ENCODE measurements at regions not wholly inside any gene's neighbourhood (a gene's known extent, or its start where the extent isn't known, plus 50 kb on each side); places are given as distances from the start of the nearest gene placed in this dataset.

DNA sequence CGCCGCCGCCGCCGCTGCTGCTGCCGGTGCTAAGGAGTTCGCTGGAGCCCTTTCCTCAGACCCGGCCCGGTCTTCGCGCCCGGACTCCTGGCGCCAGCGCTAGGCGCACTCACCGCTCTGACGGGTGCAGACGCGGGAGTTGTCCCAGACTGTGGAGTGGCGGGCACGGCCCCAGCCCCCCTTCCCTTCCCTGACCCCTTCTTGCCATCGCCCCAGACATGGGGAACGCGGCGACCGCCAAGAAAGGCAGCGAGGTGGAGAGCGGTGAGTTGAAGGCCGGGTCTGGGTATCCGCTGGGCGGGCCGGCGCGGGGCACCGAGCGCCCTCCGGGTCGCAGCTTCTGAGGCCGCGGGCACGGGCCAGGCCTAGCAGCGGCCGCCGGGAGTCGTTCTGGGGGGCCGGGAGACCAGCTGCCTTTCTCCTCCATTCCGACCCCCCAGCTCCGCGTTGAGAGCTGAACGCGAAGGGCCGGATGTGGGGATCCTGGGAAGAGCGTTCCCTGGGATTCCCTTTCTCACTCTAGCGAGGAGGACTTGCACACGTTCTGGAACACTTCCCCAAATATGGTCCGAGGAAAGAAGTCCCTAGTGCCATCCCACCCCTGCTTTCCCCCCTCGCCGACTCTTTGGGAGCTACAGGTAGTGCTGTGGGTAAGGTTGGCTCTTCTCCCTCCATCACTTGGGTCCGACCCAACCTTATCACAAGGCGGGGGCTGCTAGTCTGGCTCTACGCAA lies 65.8 kb upstream of the PRKACB start:
- H3K9ac ChIP-seq (ENCODE audit: insufficient read length, low read depth) = peak overlapping the region; percentile 97
- no peak for TF ChIP-seq YY1 (IDR thresholded peaks at IDR 0.05; ENCODE audit: insufficient read depth, insufficient read length)
- TF ChIP-seq SUZ12 (IDR thresholded peaks at IDR 0.05; ENCODE audit: extremely low read depth, insufficient read depth, insufficient read length) = no peak
- TF ChIP-seq ZNF274 (IDR thresholded peaks at IDR 0.05; ENCODE audit: low read depth, low read length) = no peak
- no peaks in the 10 kb centered on the region for H3K27me3 ChIP-seq (ENCODE audit: insufficient read depth, insufficient read length)
- no peaks in the 10 kb centered on the region; the same call in 1 of the 2 replicates for H3K9me3 ChIP-seq (ENCODE audit: insufficient read depth, low read length)
- DNase-seq (ENCODE audit: low read depth, low spot score) = no peak
- no peaks in the 10 kb centered on the region for H3K4me1 ChIP-seq (ENCODE audit: insufficient read depth, insufficient read length)
- peaks cover 4% of the 10 kb centered on the region for H3K36me3 ChIP-seq (ENCODE audit: insufficient read depth, insufficient read length, low read length)
- H3K4me3 ChIP-seq (ENCODE audit: insufficient read length, low read depth) = peak overlapping the region; percentile 93

DNA sequence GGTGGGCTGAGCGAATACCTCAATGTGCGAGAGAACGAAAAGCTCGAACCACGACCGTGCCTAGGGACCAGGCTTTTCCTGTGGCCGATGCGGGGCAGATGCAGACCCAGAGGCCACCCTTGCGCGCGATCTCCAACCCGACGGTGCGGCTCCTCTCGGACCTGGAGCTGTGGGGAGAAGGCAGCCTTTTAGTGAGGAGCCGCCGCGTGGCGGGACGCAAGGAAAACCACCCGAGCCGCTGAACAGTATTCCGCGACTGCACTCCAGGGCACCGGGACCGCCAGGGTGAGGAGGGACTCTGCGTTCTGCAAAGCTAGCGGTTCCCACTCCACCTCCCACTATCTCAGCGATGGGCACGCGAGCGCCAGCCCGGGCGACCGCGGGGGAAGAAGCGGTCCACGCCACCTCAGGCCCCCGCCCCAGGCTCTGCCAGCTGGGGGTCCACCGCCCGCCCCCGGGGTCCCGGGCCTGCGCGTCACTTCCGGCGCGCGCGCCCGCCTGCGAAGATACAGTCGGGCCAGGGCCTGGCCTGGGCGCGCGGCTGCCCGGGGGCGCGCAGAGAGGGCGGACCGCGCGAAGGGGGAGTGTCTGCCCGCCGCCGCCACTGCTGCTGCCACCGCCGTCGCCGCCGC lies 66.5 kb upstream of the PRKACB start:
- peak; percentile 70 for DNase-seq (ENCODE audit: low read depth, low spot score)
- H3K27me3 ChIP-seq (ENCODE audit: insufficient read depth, insufficient read length) = no peaks in the 10 kb centered on the region
- H3K9ac ChIP-seq (ENCODE audit: insufficient read length, low read depth) = peak overlapping the region; percentile 97
- H3K4me1 ChIP-seq (ENCODE audit: insufficient read depth, insufficient read length) = no peaks in the 10 kb centered on the region
- H3K4me3 ChIP-seq (ENCODE audit: insufficient read length, low read depth) = peak overlapping the region; percentile 93
- peaks cover 1% of the 10 kb centered on the region; the same call in 1 of the 2 replicates for H3K9me3 ChIP-seq (ENCODE audit: insufficient read depth, low read length)
- H3K36me3 ChIP-seq (ENCODE audit: insufficient read depth, insufficient read length, low read length) = peaks cover 4% of the 10 kb centered on the region
- TF ChIP-seq ZNF274 (IDR thresholded peaks at IDR 0.05; ENCODE audit: low read depth, low read length) (no peak), SUZ12 (IDR thresholded peaks at IDR 0.05; ENCODE audit: extremely low read depth, insufficient read depth, insufficient read length) (no peak), YY1 (IDR thresholded peaks at IDR 0.05; ENCODE audit: insufficient read depth, insufficient read length) (no peak)

DNA sequence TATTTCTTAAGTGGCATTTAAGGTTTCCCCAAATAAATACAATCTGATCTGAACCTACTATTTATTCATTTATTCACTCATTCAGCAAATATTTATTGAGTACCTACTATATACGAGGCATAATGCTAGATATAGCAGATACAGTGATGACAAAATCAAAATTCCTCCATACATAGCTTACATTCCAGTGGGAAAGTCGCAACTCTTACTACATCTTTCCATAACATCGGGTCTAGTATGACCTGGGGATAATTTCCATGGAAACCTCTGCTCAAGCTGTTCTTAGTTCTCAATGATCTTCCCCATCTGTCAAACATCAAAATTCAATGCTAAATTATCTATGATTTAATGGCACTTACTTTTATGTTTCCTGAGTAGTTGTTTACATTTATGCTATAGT lies 70.8 kb upstream of the PRKACB start:
- no peaks in the 10 kb centered on the region for H3K4me1 ChIP-seq (ENCODE audit: insufficient read depth, insufficient read length)
- peaks cover 45% of the 10 kb centered on the region for H3K9me3 ChIP-seq (ENCODE audit: insufficient read depth, low read length)
- DNase-seq (ENCODE audit: low read depth, low spot score) = no peak
- no peak overlapping the region for H3K4me3 ChIP-seq (ENCODE audit: insufficient read length, low read depth)
- H3K27me3 ChIP-seq (ENCODE audit: insufficient read depth, insufficient read length) = no peaks in the 10 kb centered on the region
- TF ChIP-seq SUZ12 (IDR thresholded peaks at IDR 0.05; ENCODE audit: extremely low read depth, insufficient read depth, insufficient read length) (no peak), ZNF274 (IDR thresholded peaks at IDR 0.05; ENCODE audit: low read depth, low read length) (no peak), YY1 (IDR thresholded peaks at IDR 0.05; ENCODE audit: insufficient read depth, insufficient read length) (no peak)
- no peak overlapping the region for H3K9ac ChIP-seq (ENCODE audit: insufficient read length, low read depth)
- peaks cover 4% of the 10 kb centered on the region for H3K36me3 ChIP-seq (ENCODE audit: insufficient read depth, insufficient read length, low read length)

DNA sequence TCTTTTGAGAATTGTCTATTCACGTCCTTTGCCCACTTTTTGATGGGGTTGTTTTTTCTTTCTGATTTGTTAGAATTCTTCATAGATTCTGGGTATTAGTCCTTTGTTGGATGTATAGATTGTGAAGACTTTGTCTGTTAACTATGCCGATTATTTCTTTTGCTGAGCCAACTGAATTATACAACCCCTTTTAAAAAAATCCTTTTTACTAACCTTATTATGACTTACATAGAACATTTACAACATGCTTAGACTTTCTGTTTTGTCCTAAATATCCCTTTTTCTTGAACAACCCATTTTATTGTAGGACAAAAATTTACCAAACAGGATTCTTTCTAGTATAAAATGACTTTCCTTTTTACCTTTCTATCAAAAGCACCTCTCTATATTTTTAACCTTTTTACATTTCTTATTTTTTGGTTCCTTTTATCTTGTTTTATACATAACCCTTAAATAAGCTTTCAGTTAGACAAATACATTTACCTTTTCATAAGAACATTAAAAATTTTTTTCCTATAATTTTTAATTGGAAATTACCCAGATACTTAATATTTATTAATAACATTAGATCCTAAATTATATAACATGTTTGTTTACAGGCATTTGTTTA lies 70.4 kb upstream of the TTLL7 start:
- DNase-seq (ENCODE audit: low read depth, low spot score) = no peak

DNA sequence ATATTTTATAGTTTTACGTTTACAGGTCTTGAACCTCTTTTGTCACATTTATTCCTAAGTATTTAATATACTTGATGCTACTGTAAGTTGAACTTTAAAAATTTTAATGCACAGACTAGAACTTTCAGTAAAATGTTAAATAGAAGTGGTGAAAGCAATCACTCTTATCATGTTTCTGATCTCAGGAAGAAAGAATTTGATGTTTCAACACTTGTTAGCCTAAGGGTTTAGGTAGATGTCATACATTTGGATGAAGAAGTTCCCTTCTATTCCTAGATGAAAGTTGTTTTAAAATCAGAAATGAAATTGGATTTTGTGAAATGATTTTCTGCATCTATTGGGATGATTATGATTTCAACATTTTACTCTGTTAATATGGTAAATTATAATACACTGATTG lies 63.6 kb upstream of the TTLL7 start:
- DNase-seq (ENCODE audit: low read depth, low spot score) = no peak
- Histone ChIP-seq H3K27me3 (ENCODE audit: insufficient read depth, insufficient read length) (no peaks in the 10 kb centered on the region), H3K36me3 (ENCODE audit: insufficient read depth, insufficient read length, low read length) (no peaks in the 10 kb centered on the region), H3K4me1 (ENCODE audit: insufficient read depth, insufficient read length) (no peaks in the 10 kb centered on the region), H3K9me3 (ENCODE audit: insufficient read depth, low read length) (peaks cover 12% of the 10 kb centered on the region), H3K9ac (ENCODE audit: insufficient read length, low read depth) (no peak overlapping the region), H3K4me3 (ENCODE audit: insufficient read length, low read depth) (no peak overlapping the region)
- TF ChIP-seq SUZ12 (IDR thresholded peaks at IDR 0.05; ENCODE audit: extremely low read depth, insufficient read depth, insufficient read length) (no peak), ZNF274 (IDR thresholded peaks at IDR 0.05; ENCODE audit: low read depth, low read length) (no peak), YY1 (IDR thresholded peaks at IDR 0.05; ENCODE audit: insufficient read depth, insufficient read length) (no peak)

More for the DNA sequence above, 70.4 kb upstream of the TTLL7 start:
- no peak overlapping the region for H3K4me3 ChIP-seq (ENCODE audit: insufficient read length, low read depth)
- TF ChIP-seq SUZ12 (IDR thresholded peaks at IDR 0.05; ENCODE audit: extremely low read depth, insufficient read depth, insufficient read length) (no peak), ZNF274 (IDR thresholded peaks at IDR 0.05; ENCODE audit: low read depth, low read length) (no peak), YY1 (IDR thresholded peaks at IDR 0.05; ENCODE audit: insufficient read depth, insufficient read length) (no peak)
- no peaks in the 10 kb centered on the region for H3K27me3 ChIP-seq (ENCODE audit: insufficient read depth, insufficient read length)
- H3K4me1 ChIP-seq (ENCODE audit: insufficient read depth, insufficient read length) = no peaks in the 10 kb centered on the region
- peaks cover 64% of the 10 kb centered on the region for H3K9me3 ChIP-seq (ENCODE audit: insufficient read depth, low read length)
- H3K36me3 ChIP-seq (ENCODE audit: insufficient read depth, insufficient read length, low read length) = no peaks in the 10 kb centered on the region
- no peak overlapping the region for H3K9ac ChIP-seq (ENCODE audit: insufficient read length, low read depth)

DNA sequence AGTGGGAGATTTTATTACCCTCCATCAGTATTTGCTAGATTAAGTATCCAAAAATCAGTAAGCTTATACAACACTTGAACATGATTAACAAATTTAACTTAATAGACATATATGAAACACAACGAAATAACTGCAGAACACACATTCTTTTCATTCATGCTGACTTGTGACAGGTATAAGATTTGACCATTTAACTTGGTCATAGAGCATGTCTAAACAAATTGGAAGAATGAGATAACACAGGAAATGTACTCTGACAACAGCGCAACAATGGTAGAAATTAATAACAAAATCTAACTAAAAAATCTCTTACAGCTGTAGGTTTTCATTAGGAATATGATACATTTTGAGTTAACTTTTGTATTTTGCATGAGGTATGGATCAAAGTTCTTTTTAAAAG lies 62.4 kb upstream of the TTLL7 start:
- no peak overlapping the region for H3K9ac ChIP-seq (ENCODE audit: insufficient read length, low read depth)
- no peaks in the 10 kb centered on the region for H3K36me3 ChIP-seq (ENCODE audit: insufficient read depth, insufficient read length, low read length)
- H3K27me3 ChIP-seq (ENCODE audit: insufficient read depth, insufficient read length) = no peaks in the 10 kb centered on the region

DNA sequence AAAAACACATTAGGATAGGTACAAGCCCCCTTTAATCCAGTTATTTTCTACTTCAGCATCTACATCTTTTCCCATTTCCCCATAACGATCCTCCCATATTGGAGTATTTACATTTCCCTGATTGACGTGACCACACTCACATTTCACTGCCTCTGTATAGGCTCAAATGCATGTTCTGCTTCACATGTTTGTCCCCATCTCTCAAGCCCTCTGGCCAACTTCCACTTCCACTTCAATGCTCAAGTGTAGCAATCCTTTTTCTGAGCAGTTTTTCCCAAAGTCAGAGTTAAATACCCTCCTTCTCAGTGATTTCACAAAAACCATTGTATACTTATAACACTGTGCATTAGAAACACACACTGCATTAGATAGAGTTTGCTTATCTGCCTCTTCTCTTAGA lies 61.8 kb upstream of the TTLL7 start:
- Histone ChIP-seq H3K36me3 (ENCODE audit: insufficient read depth, insufficient read length, low read length) (no peaks in the 10 kb centered on the region), H3K9ac (ENCODE audit: insufficient read length, low read depth) (no peak overlapping the region), H3K4me3 (ENCODE audit: insufficient read length, low read depth) (no peak overlapping the region), H3K9me3 (ENCODE audit: insufficient read depth, low read length) (no peaks in the 10 kb centered on the region; the same call in none of the 2 replicates), H3K27me3 (ENCODE audit: insufficient read depth, insufficient read length) (no peaks in the 10 kb centered on the region), H3K4me1 (ENCODE audit: insufficient read depth, insufficient read length) (no peaks in the 10 kb centered on the region)
- no peak for DNase-seq (ENCODE audit: low read depth, low spot score)
- TF ChIP-seq SUZ12 (IDR thresholded peaks at IDR 0.05; ENCODE audit: extremely low read depth, insufficient read depth, insufficient read length) = no peak
- TF ChIP-seq YY1 (IDR thresholded peaks at IDR 0.05; ENCODE audit: insufficient read depth, insufficient read length) = no peak
- no peak for TF ChIP-seq ZNF274 (IDR thresholded peaks at IDR 0.05; ENCODE audit: low read depth, low read length)

More for the DNA sequence above, 62.4 kb upstream of the TTLL7 start:
- no peaks in the 10 kb centered on the region for H3K4me1 ChIP-seq (ENCODE audit: insufficient read depth, insufficient read length)
- no peak overlapping the region for H3K4me3 ChIP-seq (ENCODE audit: insufficient read length, low read depth)
- DNase-seq (ENCODE audit: low read depth, low spot score) = no peak
- peaks cover under 1% of the 10 kb centered on the region for H3K9me3 ChIP-seq (ENCODE audit: insufficient read depth, low read length)
- no peak for TF ChIP-seq ZNF274 (IDR thresholded peaks at IDR 0.05; ENCODE audit: low read depth, low read length)
- no peak for TF ChIP-seq YY1 (IDR thresholded peaks at IDR 0.05; ENCODE audit: insufficient read depth, insufficient read length)
- no peak for TF ChIP-seq SUZ12 (IDR thresholded peaks at IDR 0.05; ENCODE audit: extremely low read depth, insufficient read depth, insufficient read length)

All from NT2/D1 (cell line).